COLO668 (cell line): ENCODE measurements at regions not wholly inside any gene's neighbourhood (a gene's known extent, or its start where the extent isn't known, plus 50 kb on each side); places are given as distances from the start of the nearest gene placed in this dataset.
"Not testable (repeated sequence)": the region's sequence is repeated elsewhere in the genome, so short reads cannot be mapped to it uniquely, and the experiment has no call there.

ENCODE experiments used
- DNase-seq: peaks from one replicate; lab custom pipeline; 2025; ENCODE audit not compliant: unreplicated experiment; lab: John Stamatoyannopoulos, UW

- DNase-seq, result peak; percentile 80
Observed at GRCh38 chr6:27807441-27808241, 104.6 kb downstream of the OR2B2 start.

DNA sequence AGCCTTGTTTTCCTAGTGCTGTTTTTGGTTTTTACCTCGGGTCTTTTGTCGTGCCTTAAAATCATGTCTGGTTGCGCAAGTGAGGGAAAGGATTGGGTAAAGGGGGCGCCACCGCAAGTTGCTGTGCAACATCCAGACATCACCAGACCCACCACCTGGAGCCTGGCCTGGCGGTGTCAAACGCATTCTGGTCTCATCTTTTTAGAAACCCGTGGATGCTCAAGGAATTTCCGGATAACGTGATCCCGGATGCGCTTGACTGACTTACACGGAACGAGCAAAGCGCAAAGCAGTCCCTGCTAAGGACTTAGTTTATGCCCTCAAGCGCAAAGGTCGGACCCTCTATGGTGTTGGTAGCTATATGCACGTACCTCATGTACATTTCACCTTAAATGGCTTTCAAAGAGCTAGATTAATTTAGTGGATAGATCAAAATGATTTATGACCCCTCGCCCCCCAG lies 105.2 kb downstream of the OR2B2 start:
- DNase-seq, result peak; percentile 32

DNA sequence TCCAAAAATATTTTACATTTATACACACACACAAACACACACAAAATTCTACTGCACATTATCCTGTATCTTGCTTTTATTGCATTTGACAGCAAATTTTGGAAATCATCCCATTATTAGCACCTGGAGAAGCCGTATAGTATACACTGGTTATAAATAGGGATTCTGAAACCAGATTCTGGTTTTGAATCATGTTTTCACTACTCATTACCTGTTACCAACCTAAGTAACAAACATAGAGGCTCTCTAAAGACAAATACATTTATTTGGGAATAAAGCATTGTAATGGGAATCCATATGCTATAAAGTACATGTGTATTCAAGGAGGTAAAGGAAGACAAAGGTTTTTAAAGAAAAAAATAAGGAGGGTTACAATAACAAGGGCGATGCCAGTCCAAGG lies 106.8 kb downstream of the OR2B2 start:
- DNase-seq, result no peak

- DNase-seq, result no peak
Observed at GRCh38 chr6:27804851-27805250, 107.3 kb downstream of the OR2B2 start.

- DNase-seq, result no peak
Observed at GRCh38 chr6:27800731-27801373, 111.3 kb downstream of the OR2B2 start.

- no peak for DNase-seq
Observed at GRCh38 chr6:27797960-27798359, 114.2 kb downstream of the OR2B2 start.

DNA sequence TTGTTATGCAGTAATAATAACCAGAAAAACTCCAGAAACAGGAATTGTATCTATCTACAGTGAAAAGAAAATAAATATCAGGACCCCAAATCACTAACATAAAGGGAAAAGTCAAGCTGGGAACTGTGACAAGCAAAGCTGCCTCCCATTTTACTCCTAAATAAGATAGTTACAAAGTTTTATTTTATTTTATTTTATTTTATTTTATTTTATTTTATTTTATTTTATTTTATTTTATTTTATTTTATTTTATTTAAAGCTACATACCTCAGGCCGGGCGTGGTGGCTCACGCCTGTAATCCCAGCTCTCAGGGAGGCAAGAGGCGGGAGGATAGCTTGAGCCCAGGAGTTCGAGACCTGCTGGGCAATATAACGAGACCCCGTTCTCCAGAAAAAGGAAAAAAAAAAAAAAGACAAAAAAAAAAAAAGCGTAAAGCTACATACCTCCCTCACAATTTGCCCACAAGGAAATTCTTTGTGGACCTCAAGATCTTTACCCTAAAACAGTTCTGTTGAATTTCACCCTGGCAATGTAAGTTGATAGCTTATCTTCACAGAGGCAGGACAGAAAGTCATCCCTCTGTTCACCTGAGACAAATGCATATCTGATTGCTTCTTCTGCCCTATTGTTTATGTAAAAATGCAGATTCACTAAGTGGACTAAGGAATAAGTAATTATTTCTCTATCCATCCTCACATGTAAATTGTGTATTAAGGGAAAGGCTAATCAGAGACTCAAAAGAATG lies 115.3 kb downstream of the OR2B2 start:
- not testable (repeated sequence) for DNase-seq

DNA sequence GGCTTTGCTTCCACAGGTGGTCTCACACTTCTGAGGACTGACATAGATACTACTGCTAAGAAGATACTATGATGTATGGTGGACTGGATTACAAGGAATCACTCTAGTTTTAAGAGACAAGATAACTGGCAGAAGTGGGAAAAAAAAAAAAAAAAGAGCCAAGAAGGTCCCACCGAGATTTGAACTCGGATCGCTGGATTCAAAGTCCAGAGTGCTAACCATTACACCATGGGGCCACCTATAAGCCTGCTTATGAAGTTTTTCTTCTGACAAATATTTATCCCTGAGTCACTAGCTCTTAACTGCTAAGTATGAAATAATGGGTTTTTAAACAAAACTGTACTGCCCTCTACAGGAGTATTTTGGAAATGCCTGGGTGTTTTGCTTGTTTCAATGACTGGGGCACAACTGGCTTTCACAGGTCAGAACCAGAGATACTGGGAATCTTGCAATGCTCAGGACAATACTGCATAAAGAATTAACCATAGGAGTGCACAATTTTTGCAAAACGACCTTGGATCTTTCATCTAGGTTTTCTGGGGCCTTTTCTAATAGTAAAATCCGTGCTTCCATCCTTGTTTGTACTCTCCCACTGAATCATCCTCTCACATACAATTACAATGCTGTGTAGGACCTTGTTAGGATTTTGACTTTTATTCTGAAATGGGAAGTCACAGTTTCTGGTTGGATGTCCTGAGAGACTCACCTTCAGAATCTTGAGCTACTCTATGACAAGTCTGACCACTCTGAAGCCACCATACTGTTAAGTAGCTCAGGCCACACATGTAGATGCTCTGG lies 116.3 kb downstream of the OR2B2 start:
- peak; percentile 65 for DNase-seq

GRCh38 chr6:27791182-27791943 lies 120.8 kb downstream of the OR2B2 start:
- DNase-seq, result peak; percentile 43

DNA sequence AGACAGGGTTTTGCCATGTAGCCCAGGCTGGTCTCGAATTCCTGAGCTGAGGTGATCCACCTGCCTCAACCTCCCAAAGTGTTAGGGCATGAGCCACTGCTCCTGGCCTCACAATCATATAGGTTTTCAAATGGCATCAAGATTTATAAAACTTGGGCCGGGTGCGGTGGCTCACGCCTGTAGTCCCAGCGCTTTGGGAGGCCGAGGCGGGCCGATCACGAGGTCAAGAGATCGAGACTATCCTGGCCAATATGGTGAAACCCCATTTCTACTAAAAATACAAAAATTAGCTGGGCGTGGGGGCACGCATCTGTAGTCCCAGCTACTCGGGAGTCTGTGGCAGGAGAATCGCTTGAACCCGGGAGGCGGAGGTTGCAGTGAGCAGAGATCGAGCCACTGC lies 123.8 kb downstream of the OR2B2 start:
- DNase-seq, result not testable (repeated sequence)

DNA sequence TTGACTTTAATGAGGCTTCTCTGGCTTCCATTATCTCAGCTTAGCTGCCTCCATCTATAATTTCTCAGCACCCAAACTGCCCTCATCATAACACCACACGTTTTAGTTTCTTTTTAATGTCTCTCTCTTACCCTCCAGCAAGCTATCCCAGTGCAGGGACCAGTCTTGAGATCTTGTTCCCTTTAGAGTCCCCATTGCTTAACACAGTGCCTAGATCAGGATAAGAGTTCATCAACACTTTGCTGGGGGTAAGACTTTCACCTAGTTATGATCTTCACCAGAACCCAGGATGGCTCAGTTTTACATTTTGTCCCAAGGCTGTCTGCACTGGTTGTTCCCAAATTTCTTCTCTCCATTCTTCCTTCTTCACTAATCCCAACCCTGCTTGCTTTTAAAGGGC lies 126.1 kb downstream of the OR2B2 start:
- DNase-seq, result no peak

DNA sequence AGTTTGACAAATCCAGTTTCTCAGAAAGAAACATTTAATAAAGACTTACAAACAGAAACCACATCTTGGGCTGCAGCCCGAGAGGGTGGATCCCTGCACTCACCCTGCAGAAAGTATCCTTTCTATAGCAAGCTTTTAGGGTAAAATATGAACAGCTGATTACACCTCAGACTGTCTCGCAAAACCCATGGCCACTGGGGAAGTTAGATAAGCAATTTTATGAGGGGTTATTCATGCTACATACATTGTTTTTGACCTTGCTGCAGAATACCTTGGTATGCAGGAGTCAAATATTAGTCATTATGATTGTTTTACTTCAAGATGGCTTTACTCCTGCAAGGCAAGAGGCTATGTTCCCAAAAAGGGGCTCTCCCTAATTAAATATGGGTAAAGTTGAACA lies 126.9 kb downstream of the OR2B2 start:
- no peak for DNase-seq

GRCh38 chr6:27782748-27783147 lies 129.4 kb downstream of the OR2B2 start:
- no peak for DNase-seq

DNA sequence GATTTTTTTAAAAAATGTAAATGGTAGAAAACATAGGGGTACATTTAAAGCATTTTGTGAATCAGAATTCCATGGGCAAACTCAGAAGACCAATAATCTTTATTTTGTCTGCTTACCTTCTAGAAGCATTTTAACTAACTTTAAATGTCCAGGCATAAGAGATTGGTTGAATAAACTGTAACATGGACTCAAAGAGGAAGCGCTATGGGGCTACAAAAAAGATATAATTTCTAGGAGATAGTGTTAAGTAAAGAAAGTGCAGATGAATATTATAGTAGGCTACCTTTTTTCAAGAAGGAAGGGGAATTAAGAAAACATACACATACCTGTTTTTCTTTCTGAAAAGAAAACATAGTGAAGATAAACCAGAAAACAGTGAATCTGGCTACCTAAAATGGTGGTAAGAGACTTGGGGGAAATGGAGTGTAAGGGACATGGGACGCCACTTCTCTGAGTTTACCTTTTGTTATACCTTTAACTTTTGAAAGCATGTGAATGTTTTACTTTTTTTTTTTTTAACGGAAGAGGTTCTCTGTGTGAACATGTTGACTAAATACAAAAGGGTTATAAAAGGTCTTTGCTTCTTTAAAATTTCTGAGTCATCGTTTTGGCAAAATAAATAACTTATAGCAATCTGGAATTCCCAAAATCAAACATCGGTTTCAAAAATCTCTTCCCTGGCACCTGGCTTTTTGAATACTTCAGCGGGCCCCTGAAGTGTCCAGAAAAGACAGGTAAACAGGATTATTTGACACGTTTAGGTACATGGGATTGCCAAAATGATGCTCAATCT lies 133.4 kb downstream of the OR2B2 start:
- DNase-seq, result no peak

DNA sequence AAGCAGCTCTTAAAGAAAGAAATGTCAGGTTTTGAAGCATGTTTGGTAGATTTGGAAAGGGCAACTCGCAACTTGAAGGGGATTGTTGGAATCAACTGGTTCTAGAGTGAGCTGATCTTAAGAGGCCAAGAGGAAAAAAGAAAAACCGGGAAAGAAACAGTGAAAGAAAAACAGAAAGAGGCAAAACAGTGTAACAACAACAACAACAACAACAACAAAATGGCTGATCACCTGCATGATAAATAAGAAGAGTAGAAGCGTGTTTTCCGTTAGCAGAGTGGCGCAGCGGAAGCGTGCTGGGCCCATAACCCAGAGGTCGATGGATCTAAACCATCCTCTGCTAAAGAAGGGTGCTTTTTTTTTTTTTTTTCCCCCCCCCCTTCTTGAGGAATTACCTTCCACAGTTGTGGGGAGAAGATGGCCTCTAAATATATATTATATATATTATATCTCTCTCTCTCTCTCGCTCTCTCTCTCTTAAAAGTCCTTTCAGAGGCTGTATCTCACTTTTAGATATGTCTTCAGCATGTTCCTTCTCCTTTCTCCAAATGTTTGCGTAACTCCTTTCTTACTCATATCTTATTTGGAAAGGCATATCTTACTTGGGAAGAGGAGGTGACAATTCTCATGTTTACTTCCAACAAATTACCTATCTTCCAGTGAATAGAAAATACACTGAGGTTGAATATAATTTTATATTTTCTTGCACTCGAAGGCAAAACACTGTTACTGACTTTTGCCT lies 134.4 kb downstream of the OR2B2 start:
- no peak for DNase-seq

GRCh38 chr6:27777126-27777525 lies 135.1 kb downstream of the OR2B2 start:
- DNase-seq, result no peak

- no peak for DNase-seq
Observed at GRCh38 chr6:27776504-27776903, 135.7 kb downstream of the OR2B2 start.

GRCh38 chr6:27775796-27776184 lies 136.4 kb downstream of the OR2B2 start:
- no peak for DNase-seq
